ENCODE measurements at regions not wholly inside any gene's neighbourhood (a gene's known extent, or its start where the extent isn't known, plus 50 kb on each side); places are given as distances from the start of the nearest gene placed in this dataset.
"Not testable (repeated sequence)": the region's sequence is repeated elsewhere in the genome, so short reads cannot be mapped to it uniquely, and the experiment has no call there.

GRCh38 chr15:63434576-63435186 lies 53.0 kb upstream of the CA12 start:
- ATAC-seq (peak; percentile 15), DNase-seq (ENCODE audit: low spot score) (no peak)

GRCh38 chr15:63435204-63435820 lies 53.7 kb upstream of the CA12 start:
- no peak for DNase-seq (ENCODE audit: low spot score)
- no peak for ATAC-seq

DNA sequence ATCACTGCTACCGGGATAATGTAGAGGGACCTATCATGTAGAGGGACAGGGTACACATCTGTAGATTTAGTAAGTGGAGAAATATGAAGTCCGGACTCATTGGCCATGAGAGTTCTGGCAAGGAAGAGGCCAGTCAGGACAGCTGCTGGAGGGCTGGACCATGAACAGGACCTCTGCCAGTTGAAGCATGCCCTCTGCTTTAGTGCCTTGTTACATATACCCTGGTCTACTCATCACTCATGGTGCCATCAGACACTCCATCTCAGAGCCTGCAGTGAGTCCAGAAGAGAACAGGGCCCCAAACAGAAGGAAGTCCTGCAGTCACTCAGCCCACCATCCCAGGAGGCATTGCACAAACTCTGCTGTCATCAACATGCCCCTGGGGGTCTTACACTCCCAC lies 54.7 kb upstream of the CA12 start:
- ATAC-seq (peak; percentile 9), DNase-seq (ENCODE audit: low spot score) (no peak)

- peak; percentile 78 for ATAC-seq
- peak; percentile 71 for DNase-seq (ENCODE audit: low spot score)
These were observed 55.3 kb upstream of the CA12 start for GRCh38 chr15:63436872-63437375.

- ATAC-seq: no peak
- peak; percentile 42 for DNase-seq (ENCODE audit: low spot score)
These were observed 58.1 kb upstream of the CA12 start for GRCh38 chr15:63439536-63440264.

GRCh38 chr15:63440265-63440648 lies 58.6 kb upstream of the CA12 start:
- ATAC-seq: no peak

DNA sequence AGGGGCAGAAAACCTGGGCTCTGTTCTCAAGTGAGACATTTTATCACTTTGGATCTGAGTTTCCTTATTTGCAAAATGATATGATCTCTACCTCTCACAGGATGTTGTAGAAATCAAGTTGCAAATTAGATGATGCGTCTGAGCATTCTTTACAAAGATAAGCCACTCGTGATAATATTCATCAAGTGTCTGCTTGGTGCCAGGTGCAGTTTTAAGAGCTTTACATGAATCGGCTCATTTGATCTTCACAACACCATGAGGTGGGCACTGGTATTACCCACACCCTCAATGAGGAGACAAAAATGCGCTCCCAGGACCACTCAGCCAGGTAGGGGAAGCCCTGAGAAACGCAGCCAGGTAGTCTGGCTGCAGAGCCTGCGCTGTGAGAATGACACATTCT lies 59.1 kb upstream of the CA12 start:
- ATAC-seq: no peak

More at GRCh38 chr15:63440265-63440648, 58.6 kb upstream of the CA12 start:
- DNase-seq (ENCODE audit: low spot score): no peak

DNA sequence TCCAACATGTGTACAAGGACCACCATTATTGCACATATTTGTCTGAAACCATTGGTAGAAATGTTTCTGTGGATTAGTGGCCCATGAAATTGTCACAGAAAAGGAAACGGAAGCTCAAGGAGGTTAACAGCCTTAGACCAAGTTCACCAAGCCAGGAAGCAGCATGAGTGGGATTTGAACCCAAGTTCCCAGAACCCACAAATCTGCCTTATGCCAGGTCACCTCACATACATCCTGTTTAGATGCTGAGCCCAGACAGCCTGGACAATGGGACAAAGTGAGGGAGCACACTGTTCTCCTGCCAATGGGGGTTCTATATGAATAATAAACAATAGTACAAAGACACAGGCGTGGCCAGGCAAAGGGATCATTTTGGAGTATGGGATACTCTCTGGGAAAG lies 59.6 kb upstream of the CA12 start:
- DNase-seq (ENCODE audit: low spot score): no peak
- ATAC-seq: no peak

More for the DNA sequence above, 59.1 kb upstream of the CA12 start:
- peak; percentile 38 for DNase-seq (ENCODE audit: low spot score)

DNA sequence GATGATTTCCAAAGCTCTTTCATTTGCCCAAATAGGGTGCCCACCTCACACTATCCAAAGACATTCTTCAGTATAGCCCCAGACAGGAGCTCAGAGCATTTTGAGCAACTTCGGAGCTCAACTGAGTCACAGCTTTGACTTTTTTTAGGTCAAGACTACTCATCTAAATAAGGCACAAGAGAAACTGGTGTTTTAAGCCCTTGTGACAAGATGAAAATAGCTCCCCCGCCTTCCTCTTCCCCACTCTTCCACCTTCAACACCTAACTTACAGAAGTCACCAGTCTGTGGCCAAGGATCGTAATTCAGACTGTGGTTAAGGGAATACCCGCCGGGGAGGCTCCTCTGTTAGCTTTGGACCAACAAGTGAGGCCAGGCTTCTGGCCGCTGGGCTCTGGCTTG lies 60.4 kb upstream of the CA12 start:
- DNase-seq (ENCODE audit: low spot score) (no peak), ATAC-seq (no peak)

GRCh38 chr15:63444611-63445010 lies 59.8 kb upstream of the USP3 start:
- DNase-seq (ENCODE audit: low spot score): peak; percentile 78
- ATAC-seq: peak; percentile 86

- ATAC-seq: no peak
- DNase-seq (ENCODE audit: low spot score): peak; percentile 22
These were observed 58.1 kb upstream of the USP3 start for GRCh38 chr15:63446255-63446654.

GRCh38 chr15:63447017-63447676 lies 57.2 kb upstream of the USP3 start:
- ATAC-seq: no peak
- DNase-seq (ENCODE audit: low spot score): no peak

DNA sequence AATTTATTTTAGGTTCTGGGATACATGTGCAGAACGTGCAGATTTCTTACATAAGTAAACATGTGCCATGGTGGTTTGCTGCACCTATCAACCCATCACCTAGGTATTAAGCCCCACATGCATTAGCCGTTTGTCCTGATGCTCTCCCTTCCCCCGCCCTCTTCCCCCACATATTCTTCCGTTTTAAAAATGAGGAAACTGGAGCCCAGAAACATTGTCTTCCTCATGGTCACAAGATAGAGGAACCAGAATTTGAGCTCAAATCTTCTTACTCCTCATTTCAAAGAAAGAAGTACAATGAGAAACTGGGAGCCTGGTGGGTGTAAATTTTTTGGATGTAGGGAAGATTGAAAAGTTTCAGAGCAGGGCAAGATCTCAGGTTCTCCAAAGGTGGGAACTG lies 56.1 kb upstream of the USP3 start:
- DNase-seq (ENCODE audit: low spot score): peak; percentile 36

GRCh38 chr15:63448872-63449555 lies 55.4 kb upstream of the USP3 start:
- ATAC-seq: not testable (repeated sequence)
- peak; percentile 51 for DNase-seq (ENCODE audit: low spot score)

More for the DNA sequence above, 56.1 kb upstream of the USP3 start:
- ATAC-seq: no peak

DNA sequence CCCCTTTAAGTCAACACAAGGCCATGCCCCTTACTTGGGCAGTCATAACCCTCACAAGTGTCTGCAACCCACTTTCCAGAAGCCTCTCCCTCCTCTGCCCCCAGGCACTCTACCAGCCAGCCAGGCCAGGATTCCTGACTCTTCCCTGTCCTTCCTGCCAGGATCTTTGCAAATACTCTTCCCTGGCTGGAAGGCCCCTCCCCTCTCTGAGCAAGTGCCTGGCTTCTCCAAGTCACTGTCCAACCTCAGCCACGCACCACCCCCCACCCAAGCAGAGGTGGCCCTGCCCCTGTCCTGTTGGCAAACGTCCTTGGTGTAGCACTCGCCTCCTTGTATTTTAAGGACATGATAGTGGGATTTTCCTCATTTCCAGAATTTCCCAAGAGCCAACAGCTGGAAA lies 54.7 kb upstream of the USP3 start:
- DNase-seq (ENCODE audit: low spot score): peak; percentile 83
- ATAC-seq: peak; percentile 84

DNA sequence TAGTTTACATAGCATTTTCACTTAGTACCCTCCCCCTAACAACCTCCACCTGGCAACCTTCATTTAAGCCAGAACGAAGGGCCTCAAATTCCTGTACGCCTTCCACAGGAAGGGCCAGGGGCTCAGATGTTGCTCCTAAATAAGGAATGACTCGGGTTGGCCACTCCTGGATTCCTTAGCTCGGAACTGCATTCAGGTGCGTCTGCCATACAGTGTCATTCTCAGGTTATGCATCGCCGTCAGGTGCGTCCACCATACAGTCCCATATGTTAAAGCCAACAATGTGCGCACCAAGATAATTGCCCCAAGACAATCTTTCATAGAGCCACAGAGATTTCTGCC lies 53.5 kb upstream of the USP3 start:
- DNase-seq (ENCODE audit: low spot score) (peak; percentile 45), ATAC-seq (no peak)

- no peak for DNase-seq (ENCODE audit: low spot score)
- no peak for ATAC-seq
These were observed 52.6 kb upstream of the USP3 start for GRCh38 chr15:63451671-63452315.

DNA sequence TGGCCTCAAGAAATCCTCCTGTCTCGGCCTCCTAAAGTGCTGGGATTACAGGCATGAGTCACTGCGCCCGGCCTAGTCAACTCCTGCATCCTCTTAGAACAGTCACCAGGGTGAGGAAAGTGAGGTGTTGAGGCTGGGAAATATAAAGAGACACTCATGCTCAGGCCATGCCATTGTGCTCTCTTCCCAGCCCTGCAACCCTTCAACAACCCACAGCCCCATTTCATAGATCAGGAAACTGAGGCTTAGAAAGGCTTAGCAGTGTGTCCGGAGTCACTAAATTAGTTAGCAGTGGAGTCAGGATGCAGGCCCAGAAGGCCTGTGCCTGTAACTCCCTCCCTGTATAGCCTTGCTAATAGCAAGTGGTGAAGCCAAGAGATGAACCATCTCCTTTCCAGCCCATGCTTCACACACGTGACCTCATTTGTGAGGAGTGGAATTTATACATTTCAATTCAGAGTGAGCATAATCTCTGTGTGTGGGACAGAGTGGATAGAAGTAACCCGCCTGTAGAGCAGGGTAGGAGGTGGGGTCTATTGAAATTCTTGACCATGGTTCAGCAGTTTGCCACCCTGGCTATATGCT lies 51.7 kb upstream of the USP3 start:
- no peak for DNase-seq (ENCODE audit: low spot score)

GRCh38 chr15:63453186-63453905 lies 51.0 kb upstream of the USP3 start:
- DNase-seq (ENCODE audit: low spot score): no peak
- ATAC-seq: no peak

More for the DNA sequence above, 51.7 kb upstream of the USP3 start:
- no peak for ATAC-seq
